ENCODE measurements at regions not wholly inside any gene's neighbourhood (a gene's known extent, or its start where the extent isn't known, plus 50 kb on each side); places are given as distances from the start of the nearest gene placed in this dataset.

GRCh38 chr9:78470741-78471140 lies 173.8 kb downstream of the PSAT1 start:
- H3K4me1 Mint-ChIP-seq (ENCODE audit: low read depth), result no peaks in the 10 kb centered on the region
- peaks cover 3% of the 10 kb centered on the region for H3K27me3 Mint-ChIP-seq (ENCODE audit: low read depth)
- no peak overlapping the region for H3K27ac Mint-ChIP-seq
- H3K4me3 Mint-ChIP-seq (ENCODE audit: low read depth), result no peak overlapping the region
- intact Hi-C loops (cut with micrococcal nuclease), result no loop called here
- H3K9me3 Mint-ChIP-seq, result no peaks in the 10 kb centered on the region
- H3K36me3 Mint-ChIP-seq (ENCODE audit: low read depth), result no peaks in the 10 kb centered on the region
- no peak for DNase-seq (ENCODE audit: low spot score)

GRCh38 chr9:78472111-78472510 lies 175.2 kb downstream of the PSAT1 start:
- intact Hi-C loops (cut with micrococcal nuclease), result no loop called here
- Mint-ChIP-seq H3K27ac (no peak overlapping the region), H3K27me3 (ENCODE audit: low read depth) (peaks cover 2% of the 10 kb centered on the region)

DNA sequence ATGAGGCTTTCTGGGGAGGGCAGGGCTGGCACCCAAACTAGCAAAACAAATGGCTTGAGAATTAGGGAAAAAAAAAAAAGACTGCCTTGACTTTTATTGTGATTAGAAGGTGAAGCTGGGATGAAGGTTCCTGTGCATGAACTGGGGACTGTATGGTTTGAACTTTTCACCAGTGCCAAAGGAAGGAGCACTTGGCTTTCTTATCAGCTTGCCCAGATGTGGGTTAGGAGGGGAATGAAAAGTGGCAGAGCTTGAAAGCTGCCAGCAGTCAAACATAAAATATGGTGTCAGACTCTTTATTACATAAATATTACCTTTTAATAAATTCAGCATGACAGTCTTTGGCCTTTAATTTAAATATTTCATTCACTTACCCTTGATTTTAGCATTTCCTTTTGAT lies 182.5 kb downstream of the PSAT1 start:
- Mint-ChIP-seq H3K27me3 (ENCODE audit: low read depth) (peaks cover 1% of the 10 kb centered on the region), H3K36me3 (ENCODE audit: low read depth) (no peaks in the 10 kb centered on the region)

More at GRCh38 chr9:78472111-78472510, 175.2 kb downstream of the PSAT1 start:
- Mint-ChIP-seq H3K9me3 (no peaks in the 10 kb centered on the region), H3K4me3 (ENCODE audit: low read depth) (no peak overlapping the region), H3K4me1 (ENCODE audit: low read depth) (no peaks in the 10 kb centered on the region), H3K36me3 (ENCODE audit: low read depth) (no peaks in the 10 kb centered on the region)
- DNase-seq (ENCODE audit: low spot score), result no peak

DNA sequence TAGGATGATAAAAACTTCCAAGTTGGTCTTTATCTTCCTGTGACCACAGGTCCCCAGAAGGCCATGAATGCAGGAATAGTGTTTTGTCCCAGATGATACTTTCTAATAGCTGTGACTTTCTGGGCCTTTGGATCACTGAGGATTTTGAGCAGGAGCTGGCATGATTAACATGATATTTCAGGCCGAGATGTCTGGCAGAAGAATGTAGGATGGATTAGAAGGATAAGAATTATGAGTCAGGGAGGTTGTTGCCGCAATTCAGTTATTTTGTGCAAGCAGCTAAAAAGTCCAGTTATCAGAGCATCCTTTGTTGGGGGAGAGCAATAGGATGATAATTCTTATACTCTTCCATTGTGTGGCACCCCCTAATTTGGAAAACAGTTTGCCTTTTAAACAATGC lies 189.7 kb downstream of the PSAT1 start:
- H3K27me3 Mint-ChIP-seq (ENCODE audit: low read depth), result peaks cover 1% of the 10 kb centered on the region
- no peak overlapping the region for H3K4me3 Mint-ChIP-seq (ENCODE audit: low read depth)
- intact Hi-C loops (cut with micrococcal nuclease), result no loop called here
- peaks cover 10% of the 10 kb centered on the region for H3K9me3 Mint-ChIP-seq
- H3K36me3 Mint-ChIP-seq (ENCODE audit: low read depth), result no peaks in the 10 kb centered on the region
- no peaks in the 10 kb centered on the region for H3K4me1 Mint-ChIP-seq (ENCODE audit: low read depth)
- DNase-seq (ENCODE audit: low spot score), result no peak
- no peak overlapping the region for H3K27ac Mint-ChIP-seq

More for the DNA sequence above, 182.5 kb downstream of the PSAT1 start:
- Mint-ChIP-seq H3K4me3 (ENCODE audit: low read depth) (no peak overlapping the region), H3K27ac (no peak overlapping the region), H3K4me1 (ENCODE audit: low read depth) (no peaks in the 10 kb centered on the region), H3K9me3 (peaks cover 9% of the 10 kb centered on the region)
- intact Hi-C loops (cut with micrococcal nuclease), result no loop called here
- DNase-seq (ENCODE audit: low spot score), result no peak

DNA sequence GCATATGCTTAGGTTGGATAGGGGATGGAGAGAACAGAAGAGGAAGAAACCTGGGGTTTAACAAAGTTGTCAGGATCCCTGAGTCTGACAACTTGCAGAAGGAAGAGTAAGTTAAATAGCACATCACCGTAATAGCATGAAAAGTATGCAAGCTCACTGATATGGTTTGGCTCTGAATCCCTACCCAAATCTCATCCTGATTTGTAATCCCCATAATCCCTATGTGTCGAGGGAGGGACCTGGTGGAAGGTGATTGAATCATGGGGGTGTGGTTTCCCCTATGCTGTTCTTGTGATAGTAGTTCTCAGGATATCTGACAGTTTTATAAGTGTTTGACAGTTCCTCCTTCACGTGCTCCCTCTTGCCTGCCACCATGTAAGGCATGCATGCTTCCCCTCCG lies 193.3 kb downstream of the PSAT1 start:
- no peaks in the 10 kb centered on the region for H3K36me3 Mint-ChIP-seq (ENCODE audit: low read depth)
- DNase-seq (ENCODE audit: low spot score), result no peak
- no peak overlapping the region for H3K4me3 Mint-ChIP-seq (ENCODE audit: low read depth)
- no peak overlapping the region for H3K27ac Mint-ChIP-seq
- no peaks in the 10 kb centered on the region for H3K27me3 Mint-ChIP-seq (ENCODE audit: low read depth)
- intact Hi-C loops (cut with micrococcal nuclease), result no loop called here
- no peaks in the 10 kb centered on the region for H3K9me3 Mint-ChIP-seq
- no peaks in the 10 kb centered on the region for H3K4me1 Mint-ChIP-seq (ENCODE audit: low read depth)

- H3K27ac Mint-ChIP-seq, result no peak overlapping the region
- no peak overlapping the region for H3K4me3 Mint-ChIP-seq (ENCODE audit: low read depth)
- H3K27me3 Mint-ChIP-seq (ENCODE audit: low read depth), result no peaks in the 10 kb centered on the region
- intact Hi-C loops (cut with micrococcal nuclease), result no loop called here
- H3K4me1 Mint-ChIP-seq (ENCODE audit: low read depth), result no peaks in the 10 kb centered on the region
- DNase-seq (ENCODE audit: low spot score), result no peak
- no peaks in the 10 kb centered on the region for H3K36me3 Mint-ChIP-seq (ENCODE audit: low read depth)
- H3K9me3 Mint-ChIP-seq, result no peaks in the 10 kb centered on the region
Measured at GRCh38 chr9:78491402-78491801, 194.5 kb downstream of the PSAT1 start.

- DNase-seq (ENCODE audit: low spot score), result no peak
- intact Hi-C loops (cut with micrococcal nuclease), result no loop called here
- no peak overlapping the region for H3K27ac Mint-ChIP-seq
- no peaks in the 10 kb centered on the region for H3K9me3 Mint-ChIP-seq
- H3K4me1 Mint-ChIP-seq (ENCODE audit: low read depth), result no peaks in the 10 kb centered on the region
- no peaks in the 10 kb centered on the region for H3K27me3 Mint-ChIP-seq (ENCODE audit: low read depth)
- no peak overlapping the region for H3K4me3 Mint-ChIP-seq (ENCODE audit: low read depth)
- H3K36me3 Mint-ChIP-seq (ENCODE audit: low read depth), result no peaks in the 10 kb centered on the region
Measured at GRCh38 chr9:78493166-78493742, 196.3 kb downstream of the PSAT1 start.

DNA sequence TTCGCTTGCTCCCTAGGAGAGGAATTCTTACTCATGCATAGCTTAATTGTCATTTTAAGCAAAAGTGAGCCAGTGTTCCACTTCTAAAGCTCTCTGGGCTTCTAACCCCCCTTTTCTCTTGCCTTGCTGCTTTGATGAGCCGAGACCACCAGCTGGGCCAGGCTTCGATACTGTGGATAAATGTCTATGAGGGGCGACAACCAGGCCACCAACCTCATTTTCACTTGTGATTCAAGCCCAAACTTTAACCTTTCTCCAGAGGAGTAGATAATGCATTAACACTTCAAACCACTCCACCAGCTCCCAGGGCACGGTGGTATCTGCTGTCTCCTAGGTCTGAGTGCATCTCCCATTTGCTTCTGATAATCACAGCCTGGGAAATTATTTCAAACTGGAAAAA lies 205.6 kb downstream of the PSAT1 start:
- H3K4me1 Mint-ChIP-seq (ENCODE audit: low read depth), result no peaks in the 10 kb centered on the region
- H3K27me3 Mint-ChIP-seq (ENCODE audit: low read depth), result no peaks in the 10 kb centered on the region
- DNase-seq (ENCODE audit: low spot score), result no peak
- intact Hi-C loops (cut with micrococcal nuclease), result no loop called here
- H3K36me3 Mint-ChIP-seq (ENCODE audit: low read depth), result no peaks in the 10 kb centered on the region
- H3K4me3 Mint-ChIP-seq (ENCODE audit: low read depth), result no peak overlapping the region
- no peak overlapping the region for H3K27ac Mint-ChIP-seq
- H3K9me3 Mint-ChIP-seq, result no peaks in the 10 kb centered on the region

GRCh38 chr9:78505546-78505945 lies 208.6 kb downstream of the PSAT1 start:
- Mint-ChIP-seq H3K27ac (no peak overlapping the region), H3K36me3 (ENCODE audit: low read depth) (no peaks in the 10 kb centered on the region), H3K9me3 (no peaks in the 10 kb centered on the region), H3K4me1 (ENCODE audit: low read depth) (no peaks in the 10 kb centered on the region), H3K27me3 (ENCODE audit: low read depth) (no peaks in the 10 kb centered on the region), H3K4me3 (ENCODE audit: low read depth) (no peak overlapping the region)
- DNase-seq (ENCODE audit: low spot score), result no peak
- intact Hi-C loops (cut with micrococcal nuclease), result no loop called here

DNA sequence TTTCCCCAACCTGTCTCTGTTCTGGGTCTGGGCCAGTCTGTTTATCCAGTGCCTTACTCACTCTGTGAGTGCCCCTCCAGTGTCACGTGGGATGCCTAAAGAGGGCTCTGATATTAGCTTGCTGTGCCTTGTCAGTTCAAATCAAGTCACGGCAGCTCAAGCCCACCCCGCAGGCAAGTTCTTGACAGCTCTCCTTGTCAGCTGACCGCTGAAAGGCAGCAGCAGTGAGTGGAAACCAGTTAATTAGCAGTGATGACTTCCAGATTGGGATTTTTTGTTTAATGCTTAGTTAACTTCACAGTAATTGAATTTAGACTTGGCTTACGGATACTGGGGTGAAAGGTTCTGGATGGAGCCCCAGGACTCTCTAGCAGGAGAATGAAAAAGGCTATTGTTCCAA lies 210.1 kb downstream of the PSAT1 start:
- H3K27ac Mint-ChIP-seq, result no peak overlapping the region
- intact Hi-C loops (cut with micrococcal nuclease), result no loop called here
- H3K4me3 Mint-ChIP-seq (ENCODE audit: low read depth), result no peak overlapping the region
- no peaks in the 10 kb centered on the region for H3K4me1 Mint-ChIP-seq (ENCODE audit: low read depth)
- no peaks in the 10 kb centered on the region for H3K9me3 Mint-ChIP-seq
- H3K27me3 Mint-ChIP-seq (ENCODE audit: low read depth), result no peaks in the 10 kb centered on the region
- H3K36me3 Mint-ChIP-seq (ENCODE audit: low read depth), result no peaks in the 10 kb centered on the region
- DNase-seq (ENCODE audit: low spot score), result no peak

DNA sequence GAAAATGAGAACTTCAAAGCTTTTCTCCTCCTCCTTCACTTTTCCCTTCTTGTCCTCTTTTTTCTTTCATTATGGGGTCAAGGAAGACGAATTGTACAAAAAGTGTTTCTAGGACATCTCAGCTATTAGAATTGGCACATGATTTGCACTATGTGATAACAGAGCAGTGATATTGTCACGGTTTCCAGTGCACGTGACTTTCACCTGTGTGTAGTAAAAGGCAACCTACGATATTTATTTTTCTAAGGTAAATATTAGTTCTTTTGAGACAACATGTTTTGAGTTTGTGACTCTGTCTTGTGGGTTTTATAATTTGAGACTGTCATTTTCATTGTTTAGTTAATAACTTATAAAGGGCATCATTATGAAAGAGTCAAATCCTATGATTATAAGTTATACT lies 213.1 kb downstream of the PSAT1 start:
- H3K36me3 Mint-ChIP-seq (ENCODE audit: low read depth), result no peaks in the 10 kb centered on the region

GRCh38 chr9:78515108-78515507 lies 218.2 kb downstream of the PSAT1 start:
- H3K36me3 Mint-ChIP-seq (ENCODE audit: low read depth), result no peaks in the 10 kb centered on the region
- intact Hi-C loops (cut with micrococcal nuclease), result no loop called here
- H3K4me1 Mint-ChIP-seq (ENCODE audit: low read depth), result no peaks in the 10 kb centered on the region

More for the DNA sequence above, 213.1 kb downstream of the PSAT1 start:
- H3K27me3 Mint-ChIP-seq (ENCODE audit: low read depth), result no peaks in the 10 kb centered on the region
- DNase-seq (ENCODE audit: low spot score), result no peak
- no peak overlapping the region for H3K4me3 Mint-ChIP-seq (ENCODE audit: low read depth)
- intact Hi-C loops (cut with micrococcal nuclease), result no loop called here
- H3K9me3 Mint-ChIP-seq, result no peaks in the 10 kb centered on the region
- H3K4me1 Mint-ChIP-seq (ENCODE audit: low read depth), result no peaks in the 10 kb centered on the region
- no peak overlapping the region for H3K27ac Mint-ChIP-seq

GRCh38 chr9:78519786-78520185 lies 222.9 kb downstream of the PSAT1 start:
- Mint-ChIP-seq H3K27me3 (ENCODE audit: low read depth) (no peaks in the 10 kb centered on the region), H3K9me3 (peaks cover 22% of the 10 kb centered on the region), H3K4me3 (ENCODE audit: low read depth) (no peak overlapping the region), H3K4me1 (ENCODE audit: low read depth) (no peaks in the 10 kb centered on the region), H3K27ac (no peak overlapping the region), H3K36me3 (ENCODE audit: low read depth) (no peaks in the 10 kb centered on the region)
- intact Hi-C loops (cut with micrococcal nuclease), result no loop called here
- DNase-seq (ENCODE audit: low spot score), result no peak

More at GRCh38 chr9:78515108-78515507, 218.2 kb downstream of the PSAT1 start:
- DNase-seq (ENCODE audit: low spot score), result no peak
- no peaks in the 10 kb centered on the region for H3K27me3 Mint-ChIP-seq (ENCODE audit: low read depth)
- H3K4me3 Mint-ChIP-seq (ENCODE audit: low read depth), result no peak overlapping the region
- H3K9me3 Mint-ChIP-seq, result peaks cover 8% of the 10 kb centered on the region
- H3K27ac Mint-ChIP-seq, result no peak overlapping the region

DNA sequence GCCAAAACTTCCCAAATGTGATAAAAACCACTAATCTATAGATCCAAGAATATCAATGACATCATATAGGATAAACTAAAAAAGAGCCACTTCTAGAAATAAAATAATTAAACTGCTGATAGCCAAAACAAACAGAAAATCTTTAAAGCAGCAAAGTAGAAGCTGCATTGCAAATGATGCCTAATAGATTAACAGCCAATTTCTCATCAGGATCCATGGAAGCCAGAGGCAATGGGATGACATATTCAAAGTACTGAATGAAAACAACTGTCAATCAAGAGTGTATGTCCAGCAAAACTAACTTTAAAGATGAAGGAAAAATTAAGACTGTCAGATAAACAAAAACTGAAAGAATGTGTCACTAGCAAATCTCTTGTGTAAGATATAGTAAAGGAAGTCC lies 224.8 kb downstream of the PSAT1 start:
- no peaks in the 10 kb centered on the region for H3K36me3 Mint-ChIP-seq (ENCODE audit: low read depth)
- no peaks in the 10 kb centered on the region for H3K4me1 Mint-ChIP-seq (ENCODE audit: low read depth)
- H3K27me3 Mint-ChIP-seq (ENCODE audit: low read depth), result no peaks in the 10 kb centered on the region
- intact Hi-C loops (cut with micrococcal nuclease), result no loop called here
- H3K27ac Mint-ChIP-seq, result no peak overlapping the region
- no peak overlapping the region for H3K4me3 Mint-ChIP-seq (ENCODE audit: low read depth)
- no peak for DNase-seq (ENCODE audit: low spot score)
- H3K9me3 Mint-ChIP-seq, result peaks cover 22% of the 10 kb centered on the region
